Right lung (tissue), 2 donors: ENCODE measurements at regions not wholly inside any gene's neighbourhood (a gene's known extent, or its start where the extent isn't known, plus 50 kb on each side); places are given as distances from the start of the nearest gene placed in this dataset.

ENCODE experiments used
- DNase-seq, 2 donors: peaks; one replicate each; pipeline ENCODE4 v3.0.0-alpha.2; 2013

DNA sequence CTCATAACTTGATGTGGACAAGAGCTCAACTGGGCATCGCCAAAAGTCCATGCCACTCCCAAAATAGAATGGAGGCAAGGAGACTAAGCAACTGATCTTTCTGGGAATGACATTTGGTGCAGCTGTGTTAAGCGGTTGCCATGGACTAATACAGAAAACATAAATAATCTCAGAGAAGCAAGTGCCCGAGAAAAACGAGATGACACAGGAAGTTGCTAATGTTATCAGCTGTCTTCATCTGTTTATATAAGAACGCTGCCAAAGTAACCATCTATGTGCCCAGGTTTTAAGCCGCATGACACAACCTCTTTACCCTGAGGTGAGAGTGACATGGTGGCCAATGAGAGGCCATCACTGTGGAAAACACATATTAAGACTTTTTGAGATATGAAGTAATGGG lies 54.9 kb upstream of the SACS start:
- DNase-seq, result no peak

DNA sequence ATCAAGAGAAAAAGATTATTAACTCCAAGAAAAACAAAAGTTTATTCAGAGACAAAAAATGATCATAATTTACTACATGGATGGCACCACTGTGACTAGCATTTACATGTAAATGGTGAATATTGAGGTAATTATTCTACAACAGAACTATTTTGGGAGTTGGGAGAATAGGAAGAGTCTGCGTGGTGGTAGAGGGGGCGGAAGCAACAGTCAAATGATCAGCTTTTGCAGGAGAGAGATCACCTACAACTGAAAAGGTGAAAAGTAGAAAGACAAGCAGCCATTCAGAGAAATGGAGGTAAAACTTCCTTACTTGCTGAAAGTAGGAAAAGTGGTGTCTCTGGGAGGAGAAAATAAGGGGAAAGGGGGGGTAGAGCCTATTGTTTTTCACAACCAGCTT lies 62.8 kb upstream of the SACS start:
- no peak for DNase-seq

- DNase-seq, result no peak
These were observed 63.7 kb upstream of the SACS start for GRCh38 chr13:23497191-23497590.

GRCh38 chr13:23500849-23501248 lies 67.3 kb upstream of the SACS start:
- peak in 1 of 2 donors; percentile 34 for DNase-seq

DNA sequence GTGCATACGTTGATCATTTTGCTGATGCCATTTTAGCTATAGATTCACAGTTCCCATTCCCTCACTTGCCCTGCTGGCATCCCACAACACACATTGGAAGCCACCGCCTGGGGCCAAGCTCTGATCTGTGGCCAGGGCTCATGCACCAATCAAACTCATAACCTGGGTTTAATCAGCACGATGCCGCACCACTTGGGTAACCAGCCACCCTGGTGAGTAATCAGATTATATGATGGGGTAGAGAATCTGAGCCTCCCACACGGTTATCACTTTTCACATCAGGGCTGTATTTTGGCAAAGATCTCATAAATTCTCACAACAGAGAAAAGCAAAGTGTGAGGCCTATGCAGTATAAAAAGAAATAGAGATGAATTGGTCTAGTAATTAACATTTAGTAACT lies 66.0 kb upstream of the TNFRSF19 start:
- no peak for DNase-seq

GRCh38 chr13:23505007-23505406 lies 65.2 kb upstream of the TNFRSF19 start:
- DNase-seq, result no peak

DNA sequence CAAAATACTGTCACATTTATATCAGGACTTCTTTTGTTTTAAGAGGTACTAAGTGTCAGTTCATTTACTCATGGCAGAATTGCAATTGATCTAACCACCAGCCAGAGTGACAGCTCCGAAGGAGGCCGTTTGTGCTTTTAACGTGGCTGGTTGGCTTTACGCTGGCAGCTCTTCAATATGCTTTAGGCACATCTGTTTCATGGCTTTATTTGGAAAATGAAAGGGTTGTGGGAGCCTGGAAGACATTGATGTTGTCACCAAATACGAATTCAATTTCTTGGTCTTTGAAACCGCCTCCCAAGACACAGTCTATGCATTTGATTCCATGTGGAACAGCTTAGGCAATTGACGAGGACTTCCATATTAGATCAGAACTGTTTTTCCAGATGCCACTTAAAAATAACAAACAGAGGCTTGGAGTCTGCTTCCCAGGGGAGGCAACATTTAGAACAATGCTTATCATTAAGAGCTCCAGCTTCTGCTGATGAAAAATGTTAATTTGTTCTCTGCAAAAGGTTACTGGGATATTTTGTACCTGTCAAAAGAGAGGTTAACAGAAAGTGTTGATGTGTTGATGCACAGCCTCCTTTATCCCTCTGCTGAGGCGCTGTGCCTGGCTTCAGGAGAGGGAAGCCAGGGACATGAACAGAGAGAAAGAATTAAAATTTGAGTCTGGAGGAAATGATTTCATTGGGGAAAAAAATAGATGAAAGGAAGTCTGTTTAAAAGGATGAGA lies 64.0 kb upstream of the TNFRSF19 start:
- no peak for DNase-seq

- DNase-seq, result no peak
These were observed 63.4 kb upstream of the TNFRSF19 start for GRCh38 chr13:23506807-23507291.

GRCh38 chr13:23509781-23510543 lies 60.2 kb upstream of the TNFRSF19 start:
- no peak for DNase-seq

DNA sequence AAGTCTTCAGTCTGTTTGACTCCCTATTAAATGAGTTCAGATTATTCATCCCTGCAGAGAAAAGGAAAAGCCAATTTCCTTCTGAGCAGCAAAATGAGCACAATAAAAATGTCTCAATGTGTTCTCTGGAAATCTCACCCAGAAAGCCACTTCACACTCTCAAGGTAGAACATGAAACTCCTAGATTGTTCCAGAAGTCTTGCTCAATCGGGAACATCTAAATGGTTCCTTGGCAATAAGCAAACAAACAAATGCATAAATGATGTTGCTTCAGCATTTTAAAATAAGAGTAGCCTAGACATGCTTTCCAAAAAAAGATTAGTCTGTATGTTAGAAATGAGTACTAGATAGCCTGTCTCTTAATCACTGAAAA lies 59.7 kb upstream of the TNFRSF19 start:
- DNase-seq, result no peak

- DNase-seq, result no peak
These were observed 59.1 kb upstream of the TNFRSF19 start for GRCh38 chr13:23510979-23511735.

- DNase-seq, result no peak
These were observed 57.3 kb upstream of the TNFRSF19 start for GRCh38 chr13:23512762-23513395.

DNA sequence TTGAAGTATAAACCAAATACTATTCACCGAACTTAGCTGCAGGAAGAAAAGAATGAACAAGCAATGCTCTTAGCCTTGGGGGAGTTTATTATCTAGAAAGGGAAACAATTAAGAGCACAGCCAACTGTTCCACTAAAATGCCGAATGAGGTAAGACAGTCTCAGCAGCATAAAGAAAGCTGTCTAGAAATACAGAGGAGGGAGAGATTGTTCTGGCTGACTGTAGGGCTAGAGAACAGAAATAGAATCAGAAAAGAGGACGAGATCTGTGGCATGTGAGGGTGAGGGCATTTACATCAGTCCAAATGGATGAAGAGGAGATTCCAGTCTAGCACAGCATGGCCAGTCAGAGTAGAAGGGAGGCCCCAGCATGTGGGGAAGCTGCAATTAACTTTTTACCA lies 56.8 kb upstream of the TNFRSF19 start:
- no peak for DNase-seq

- no peak for DNase-seq
These were observed 56.1 kb upstream of the TNFRSF19 start for GRCh38 chr13:23514076-23514475.

- no peak for DNase-seq
These were observed 55.1 kb upstream of the TNFRSF19 start for GRCh38 chr13:23515116-23515515.

DNA sequence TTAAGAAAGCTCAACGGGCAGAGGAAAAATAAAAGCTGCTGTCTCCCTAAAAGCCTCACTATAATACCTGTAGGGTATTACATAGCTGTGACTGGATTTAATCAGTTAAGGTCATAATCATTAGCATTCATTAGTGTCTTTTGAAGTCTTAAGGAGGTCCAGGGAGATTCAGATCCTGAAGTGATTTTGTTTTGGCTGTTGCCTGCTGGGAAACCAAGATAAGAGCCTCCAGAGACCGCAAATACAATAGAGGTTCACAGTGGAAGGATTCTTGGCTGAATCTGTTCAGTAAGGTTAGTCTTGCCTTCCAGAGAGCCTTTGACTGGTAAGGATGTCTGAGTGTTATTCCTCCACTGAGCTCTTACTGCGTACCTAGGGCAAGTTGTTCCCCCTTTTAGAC lies 54.0 kb upstream of the TNFRSF19 start:
- no peak for DNase-seq

DNA sequence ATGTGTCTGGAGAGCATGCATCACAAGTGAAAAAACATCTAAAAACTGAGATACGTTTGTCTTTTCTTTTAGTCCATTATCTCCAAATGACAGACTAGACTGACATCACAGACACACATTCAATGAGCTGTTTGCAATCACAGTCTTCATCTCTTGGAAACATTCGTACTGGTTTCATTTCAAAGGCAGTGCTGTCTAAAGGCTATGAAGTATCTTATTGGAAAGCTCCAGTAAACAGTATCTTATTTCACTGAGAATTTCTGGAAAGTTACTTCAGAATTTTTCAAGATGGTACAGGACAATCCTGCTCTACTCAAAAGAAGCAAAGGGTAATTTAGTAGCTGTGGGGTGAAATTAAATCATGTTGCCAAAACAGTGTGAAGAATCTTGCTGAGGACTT lies 53.5 kb upstream of the TNFRSF19 start:
- DNase-seq, result no peak

DNA sequence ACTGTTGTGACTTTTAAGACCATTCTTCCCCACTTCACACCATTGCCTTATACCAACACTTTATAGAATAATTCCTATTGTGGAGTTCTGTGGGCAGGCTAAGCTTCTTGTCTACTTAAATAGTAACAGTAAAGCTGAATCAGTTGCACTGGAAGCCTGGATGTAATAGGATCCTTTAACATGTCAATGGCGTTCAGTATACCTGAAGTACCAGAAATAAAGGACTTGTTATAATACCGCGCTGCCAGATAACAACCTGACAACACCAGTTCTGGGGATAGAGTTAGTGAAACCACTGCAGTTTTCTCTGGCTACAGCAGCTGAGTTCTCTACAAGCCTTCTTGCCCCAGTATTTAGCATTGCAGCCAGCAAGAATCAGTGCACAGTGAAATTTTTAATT lies 52.0 kb upstream of the TNFRSF19 start:
- no peak for DNase-seq
